ENCODE measurements at regions not wholly inside any gene's neighbourhood (a gene's known extent, or its start where the extent isn't known, plus 50 kb on each side); places are given as distances from the start of the nearest gene placed in this dataset.

- no peak for TF ChIP-seq EZH2 (IDR thresholded peaks at IDR 0.05; ENCODE audit: borderline replicate concordance, insufficient read depth, low read depth, low read length, poor library complexity, severe bottlenecking)
- no peak for TF ChIP-seq CTCF (IDR thresholded peaks at IDR 0.05)
- Histone ChIP-seq H3K9me3 (ENCODE audit: control extremely low read depth in 1 of 3, control insufficient read depth in 2 of 3, insufficient read depth in 1 of 3, low read length in 2 of 3) (no peaks in the 10 kb centered on the region), H2AFZ (ENCODE audit: insufficient read depth, low read depth, low read length, poor library complexity, severe bottlenecking) (no peak overlapping the region), H3K36me3 (replicated peaks in 1 of 2; ENCODE audit: control extremely low read depth in 1 of 2, control insufficient read depth in 1 of 2, extremely low read depth in 1 of 2, insufficient read depth in 2 of 2, low read length in 1 of 2) (no peaks in the 10 kb centered on the region), H4K20me1 (ENCODE audit: control insufficient read depth, insufficient read depth, low read length, poor library complexity, severe bottlenecking) (no peaks in the 10 kb centered on the region), H3K79me2 (ENCODE audit: control insufficient read depth, insufficient read depth, low read length) (no peaks in the 10 kb centered on the region), H3K27ac (ENCODE audit: low read length in 2 of 2) (no peak overlapping the region), H3K4me2 (replicated peaks; ENCODE audit: low read depth, low read length, poor library complexity, severe bottlenecking) (no peak overlapping the region), H3K4me3 (ENCODE audit: control extremely low read depth in 1 of 5, extremely low read depth in 1 of 5, insufficient read depth in 1 of 5, low read depth in 2 of 5, low read length in 4 of 5) (no peak overlapping the region), H3K4me1 (ENCODE audit: control insufficient read depth in 2 of 2, insufficient read depth in 2 of 2, low read length in 2 of 2) (no peaks in the 10 kb centered on the region), H3K27me3 (replicated peaks in 1 of 4; ENCODE audit: control extremely low read depth in 1 of 4, control insufficient read depth in 3 of 4, insufficient read depth in 4 of 4, low read length in 3 of 4) (no peaks in the 10 kb centered on the region), H3K9ac (ENCODE audit: low read length) (no peak overlapping the region)
- intact Hi-C loops (cut with micrococcal nuclease) = no loop called here
- 50% methylated on average over 2 of the region's 7 CpGs for WGBS (ENCODE audit: insufficient coverage)
- no peaks in the 10 kb centered on the region for H3K27me3 Mint-ChIP-seq
- no peaks in the 10 kb centered on the region for H3K9me3 Mint-ChIP-seq (ENCODE audit: insufficient read depth)
- H3K4me1 Mint-ChIP-seq = no peaks in the 10 kb centered on the region
- ATAC-seq (ENCODE audit: low read depth) (no peak), DNase-seq (no peak)
- ChIA-PET POLR2A (no interaction called here), CTCF (no interaction called here)
- no peak overlapping the region for H3K4me3 Mint-ChIP-seq
- H3K27ac Mint-ChIP-seq = no peak overlapping the region
Observed at GRCh38 chr2:204172145-204172600, 235.6 kb downstream of the ICOS start.

DNA sequence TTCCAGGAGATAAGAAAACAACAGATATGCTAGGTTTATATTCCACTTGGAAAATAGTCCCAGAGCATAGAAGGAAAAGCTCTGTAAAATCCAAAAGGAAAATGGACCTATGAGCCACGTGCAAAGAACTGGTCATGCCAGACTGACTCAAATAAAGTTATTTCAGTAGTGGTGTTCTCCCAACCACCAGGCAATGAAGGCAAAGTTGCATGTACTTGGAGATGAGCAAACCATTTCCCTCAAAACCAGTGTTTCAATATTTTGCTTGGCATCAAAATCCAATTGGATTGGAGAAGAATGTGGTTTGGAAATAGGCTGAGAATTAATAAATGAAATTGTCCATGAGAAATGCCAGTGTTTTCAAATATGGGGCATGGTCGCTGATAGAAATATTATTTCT, 237.5 kb downstream of the ICOS start:
- no peaks in the 10 kb centered on the region for H3K36me3 ChIP-seq (replicated peaks in 1 of 2; ENCODE audit: control extremely low read depth in 1 of 2, control insufficient read depth in 1 of 2, extremely low read depth in 1 of 2, insufficient read depth in 2 of 2, low read length in 1 of 2)
- H3K4me3 ChIP-seq (ENCODE audit: control extremely low read depth in 1 of 5, extremely low read depth in 1 of 5, insufficient read depth in 1 of 5, low read depth in 2 of 5, low read length in 4 of 5) = no peak overlapping the region
- ChIA-PET CTCF (no interaction called here), POLR2A (no interaction called here)
- no peaks in the 10 kb centered on the region for H3K9me3 ChIP-seq (ENCODE audit: control extremely low read depth in 1 of 3, control insufficient read depth in 2 of 3, insufficient read depth in 1 of 3, low read length in 2 of 3)
- no peaks in the 10 kb centered on the region for H3K27me3 ChIP-seq (replicated peaks in 1 of 4; ENCODE audit: control extremely low read depth in 1 of 4, control insufficient read depth in 3 of 4, insufficient read depth in 4 of 4, low read length in 3 of 4)
- no peak overlapping the region for H3K27ac Mint-ChIP-seq
- intact Hi-C loops (cut with micrococcal nuclease) = no loop called here
- no peak for DNase-seq
- TF ChIP-seq CTCF (IDR thresholded peaks at IDR 0.05) = no peak
- H3K79me2 ChIP-seq (ENCODE audit: control insufficient read depth, insufficient read depth, low read length) = no peaks in the 10 kb centered on the region
- no peaks in the 10 kb centered on the region for H3K4me1 Mint-ChIP-seq
- no peaks in the 10 kb centered on the region for H3K9me3 Mint-ChIP-seq (ENCODE audit: insufficient read depth)
- H3K4me2 ChIP-seq (replicated peaks; ENCODE audit: low read depth, low read length, poor library complexity, severe bottlenecking) = no peak overlapping the region
- H3K27ac ChIP-seq (ENCODE audit: low read length in 2 of 2) = no peak overlapping the region
- H3K4me1 ChIP-seq (ENCODE audit: control insufficient read depth in 2 of 2, insufficient read depth in 2 of 2, low read length in 2 of 2) = no peaks in the 10 kb centered on the region
- H3K4me3 Mint-ChIP-seq = no peak overlapping the region
- H2AFZ ChIP-seq (ENCODE audit: insufficient read depth, low read depth, low read length, poor library complexity, severe bottlenecking) = no peak overlapping the region
- no peaks in the 10 kb centered on the region for H4K20me1 ChIP-seq (ENCODE audit: control insufficient read depth, insufficient read depth, low read length, poor library complexity, severe bottlenecking)
- H3K9ac ChIP-seq (ENCODE audit: low read length) = no peak overlapping the region
- 40% methylated on average over 1 of the region's 2 CpGs for WGBS (ENCODE audit: insufficient coverage)
- no peak for ATAC-seq (ENCODE audit: low read depth)
- peaks cover 6% of the 10 kb centered on the region for H3K27me3 Mint-ChIP-seq
